ENCODE measurements at regions not wholly inside any gene's neighbourhood (a gene's known extent, or its start where the extent isn't known, plus 50 kb on each side); places are given as distances from the start of the nearest gene placed in this dataset.

DNA sequence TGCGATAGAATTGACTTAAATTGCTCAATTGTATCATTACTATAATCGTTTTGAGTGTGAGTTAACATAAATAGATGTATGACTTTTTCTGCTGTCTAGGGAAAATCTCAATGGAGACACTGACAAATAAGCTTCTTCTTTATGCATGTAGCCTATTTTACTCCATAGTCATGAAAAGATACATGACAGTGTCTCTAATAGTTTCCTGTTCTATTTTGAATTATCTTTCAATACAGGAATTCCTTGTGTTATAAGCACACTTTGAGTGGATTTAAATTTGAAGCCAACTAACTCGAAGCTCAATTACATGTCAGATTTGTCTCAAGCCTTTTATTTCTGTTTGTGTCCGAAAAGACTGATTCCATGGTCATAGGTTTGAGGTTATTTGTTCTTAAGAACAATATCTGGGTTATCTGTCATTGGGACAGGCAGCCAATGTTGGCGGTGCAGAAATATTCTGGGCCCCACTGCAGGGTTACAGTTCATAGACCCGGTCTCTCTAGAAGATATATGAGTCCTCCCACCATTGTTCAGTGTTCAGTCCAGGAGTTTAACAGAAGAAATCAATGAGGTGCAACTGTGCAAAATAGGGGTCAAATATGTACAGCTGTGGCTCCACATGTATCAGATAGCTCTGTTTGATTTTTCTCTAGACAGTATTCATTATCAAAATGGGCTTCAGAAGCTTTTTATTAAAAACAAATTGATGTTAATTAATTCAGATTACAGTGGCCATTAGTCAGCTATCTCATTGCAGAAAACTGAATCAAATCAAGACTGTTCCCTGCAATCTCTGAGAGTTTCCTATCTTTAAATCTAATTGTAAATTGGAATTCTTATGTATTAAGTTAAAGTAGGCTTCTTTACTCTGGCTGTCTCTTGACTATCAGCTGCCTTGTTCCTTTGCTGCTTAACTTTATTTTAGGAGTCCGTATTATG, 1238.8 kb downstream of the NXPH1 start:
- TF ChIP-seq, protein P1, sequence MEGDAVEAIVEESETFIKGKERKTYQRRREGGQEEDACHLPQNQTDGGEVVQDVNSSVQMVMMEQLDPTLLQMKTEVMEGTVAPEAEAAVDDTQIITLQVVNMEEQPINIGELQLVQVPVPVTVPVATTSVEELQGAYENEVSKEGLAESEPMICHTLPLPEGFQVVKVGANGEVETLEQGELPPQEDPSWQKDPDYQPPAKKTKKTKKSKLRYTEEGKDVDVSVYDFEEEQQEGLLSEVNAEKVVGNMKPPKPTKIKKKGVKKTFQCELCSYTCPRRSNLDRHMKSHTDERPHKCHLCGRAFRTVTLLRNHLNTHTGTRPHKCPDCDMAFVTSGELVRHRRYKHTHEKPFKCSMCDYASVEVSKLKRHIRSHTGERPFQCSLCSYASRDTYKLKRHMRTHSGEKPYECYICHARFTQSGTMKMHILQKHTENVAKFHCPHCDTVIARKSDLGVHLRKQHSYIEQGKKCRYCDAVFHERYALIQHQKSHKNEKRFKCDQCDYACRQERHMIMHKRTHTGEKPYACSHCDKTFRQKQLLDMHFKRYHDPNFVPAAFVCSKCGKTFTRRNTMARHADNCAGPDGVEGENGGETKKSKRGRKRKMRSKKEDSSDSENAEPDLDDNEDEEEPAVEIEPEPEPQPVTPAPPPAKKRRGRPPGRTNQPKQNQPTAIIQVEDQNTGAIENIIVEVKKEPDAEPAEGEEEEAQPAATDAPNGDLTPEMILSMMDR (IDR thresholded peaks at IDR 0.05): no peak
- TF ChIP-seq POLR2A (IDR thresholded peaks at IDR 0.05): no peak
- no peak for TF ChIP-seq EP300 (IDR thresholded peaks at IDR 0.05)
